22Rv1 (cell line): ENCODE measurements at regions not wholly inside any gene's neighbourhood (a gene's known extent, or its start where the extent isn't known, plus 50 kb on each side); places are given as distances from the start of the nearest gene placed in this dataset.

ENCODE experiments used
- CTCF ChIP-seq: fragments of 450-650 bp; IDR thresholded peaks from 2 replicates; pipeline ENCODE4 v1.5.1; 2017; ENCODE audit warnings: mild to moderate bottlenecking
- ZFX ChIP-seq: fragments of 450-650 bp; IDR thresholded peaks from 2 replicates; pipeline ENCODE4 v1.6.1; 2017; ENCODE audit warnings: antibody characterized with exemption, borderline replicate concordance

- no peak for TF ChIP-seq CTCF
- TF ChIP-seq ZFX, result no peak
These were observed 78.5 kb upstream of the LANCL2 start for GRCh38 chr7:55286666-55287065.
